Ectodermal cell (in vitro differentiated cells): ENCODE measurements at regions not wholly inside any gene's neighbourhood (a gene's known extent, or its start where the extent isn't known, plus 50 kb on each side); places are given as distances from the start of the nearest gene placed in this dataset.

Source experiments
- H3K27ac ChIP-seq: 2 replicates; pipeline ENCODE4 v1.7.0; 2013; ENCODE audit warnings: mild to moderate bottlenecking, low read depth, low read length; ENCODE audit not compliant: insufficient read depth, poor library complexity, severe bottlenecking
- H3K27me3 ChIP-seq: 2 replicates; pipeline ENCODE4 v1.7.0; 2013; ENCODE audit warnings: mild to moderate bottlenecking, low read length; ENCODE audit not compliant: insufficient read depth, control insufficient read depth, poor library complexity, severe bottlenecking
- H3K36me3 ChIP-seq: one replicate; pipeline ENCODE4 v1.7.0; 2013; ENCODE audit warnings: low read length; ENCODE audit not compliant: control insufficient read depth, insufficient read depth
- H3K4me1 ChIP-seq: one replicate; pipeline ENCODE4 v1.7.0; 2013; ENCODE audit warnings: low read length; ENCODE audit not compliant: control insufficient read depth, insufficient read depth
- H3K4me3 ChIP-seq: 2 replicates; pipeline ENCODE4 v1.7.0; 2013; ENCODE audit warnings: low read depth, low read length, control low read depth; ENCODE audit not compliant: insufficient read depth
- H3K9me3 ChIP-seq: 2 replicates; pipeline ENCODE4 v1.7.0; 2013; ENCODE audit warnings: mild to moderate bottlenecking, low read length, moderate library complexity; ENCODE audit not compliant: control insufficient read depth
- WGBS, 2 experiments: methylation state at CpG; one replicate each; pipeline ENCODE4 v1.1.7; 2013; ENCODE audit warnings: missing lambda C conversion rate in 2 of 2; 5-methylcytosine and 5-hydroxymethylcytosine counted together

GRCh38 chr11:8829556-8829955 is 81.4 kb upstream of the AKIP1 start:
- no peak overlapping the region for H3K4me3 ChIP-seq
- H3K4me1 ChIP-seq, result peaks cover 49% of the 10 kb centered on the region
- H3K9me3 ChIP-seq, result no peaks in the 10 kb centered on the region
- no peak overlapping the region for H3K27ac ChIP-seq
- no peaks in the 10 kb centered on the region for H3K27me3 ChIP-seq
- H3K36me3 ChIP-seq, result no peaks in the 10 kb centered on the region
- 90 to 91% methylated on average over 8 of the region's 8 CpGs for WGBS, 2 experiments

GRCh38 chr11:8830641-8831040 is 80.3 kb upstream of the AKIP1 start:
- H3K36me3 ChIP-seq, result no peaks in the 10 kb centered on the region
- no peak overlapping the region for H3K4me3 ChIP-seq
- H3K27me3 ChIP-seq, result no peaks in the 10 kb centered on the region
- 82 to 88% methylated on average over 3 of the region's 3 CpGs for WGBS, 2 experiments
- H3K4me1 ChIP-seq, result peaks cover 45% of the 10 kb centered on the region
- H3K27ac ChIP-seq, result no peak overlapping the region
- H3K9me3 ChIP-seq, result no peaks in the 10 kb centered on the region

- Histone ChIP-seq H3K27me3 (no peaks in the 10 kb centered on the region), H3K36me3 (no peaks in the 10 kb centered on the region), H3K4me3 (no peak overlapping the region), H3K9me3 (no peaks in the 10 kb centered on the region), H3K4me1 (peaks cover 34% of the 10 kb centered on the region), H3K27ac (no peak overlapping the region)
- 75 to 83% methylated on average over 9 of the region's 9 CpGs for WGBS, 2 experiments
Observed at GRCh38 chr11:8831861-8832260, 79.1 kb upstream of the AKIP1 start.

- H3K4me3 ChIP-seq, result no peak overlapping the region
- peaks cover 25% of the 10 kb centered on the region for H3K4me1 ChIP-seq
- H3K27ac ChIP-seq, result peak overlapping the region; percentile 65
- no peaks in the 10 kb centered on the region for H3K27me3 ChIP-seq
- 66% methylated on average over 9 of the region's 9 CpGs for WGBS, 2 experiments
- H3K36me3 ChIP-seq, result no peaks in the 10 kb centered on the region
- H3K9me3 ChIP-seq, result no peaks in the 10 kb centered on the region
Observed at GRCh38 chr11:8832571-8833260, 78.3 kb upstream of the AKIP1 start.

- WGBS, 2 experiments, result 88 to 89% methylated on average over 4 of the region's 4 CpGs
- H3K27ac ChIP-seq, result no peak overlapping the region
Observed at GRCh38 chr11:8833568-8834315, 77.2 kb upstream of the AKIP1 start.

GRCh38 chr11:8834379-8834778 is 76.6 kb upstream of the AKIP1 start:
- 82 to 84% methylated on average over 5 of the region's 5 CpGs for WGBS, 2 experiments
- peaks cover 22% of the 10 kb centered on the region for H3K4me1 ChIP-seq

More at GRCh38 chr11:8833568-8834315, 77.2 kb upstream of the AKIP1 start:
- H3K9me3 ChIP-seq, result no peaks in the 10 kb centered on the region
- H3K4me3 ChIP-seq, result no peak overlapping the region
- H3K36me3 ChIP-seq, result no peaks in the 10 kb centered on the region
- H3K4me1 ChIP-seq, result peaks cover 25% of the 10 kb centered on the region
- H3K27me3 ChIP-seq, result no peaks in the 10 kb centered on the region

GRCh38 chr11:8838248-8838647 is 72.7 kb upstream of the AKIP1 start:
- 94% methylated on average over 7 of the region's 7 CpGs for WGBS, 2 experiments
- Histone ChIP-seq H3K27ac (no peak overlapping the region), H3K4me1 (peaks cover 27% of the 10 kb centered on the region), H3K27me3 (no peaks in the 10 kb centered on the region), H3K9me3 (no peaks in the 10 kb centered on the region), H3K4me3 (no peak overlapping the region), H3K36me3 (no peaks in the 10 kb centered on the region)

More at GRCh38 chr11:8834379-8834778, 76.6 kb upstream of the AKIP1 start:
- Histone ChIP-seq H3K27ac (no peak overlapping the region), H3K9me3 (no peaks in the 10 kb centered on the region), H3K27me3 (no peaks in the 10 kb centered on the region), H3K36me3 (no peaks in the 10 kb centered on the region), H3K4me3 (no peak overlapping the region)

- H3K27me3 ChIP-seq, result no peaks in the 10 kb centered on the region
- H3K36me3 ChIP-seq, result no peaks in the 10 kb centered on the region
- H3K4me1 ChIP-seq, result peaks cover 21% of the 10 kb centered on the region
- H3K4me3 ChIP-seq, result no peak overlapping the region
- peak overlapping the region; percentile 88 for H3K27ac ChIP-seq
- WGBS, 2 experiments, result 0% methylated on average over 1 of the region's 1 CpG
- no peaks in the 10 kb centered on the region for H3K9me3 ChIP-seq
Observed at GRCh38 chr11:8839306-8839956, 71.6 kb upstream of the AKIP1 start.

- Histone ChIP-seq H3K4me1 (peaks cover 24% of the 10 kb centered on the region), H3K27ac (peak overlapping the region; percentile 88), H3K4me3 (peak overlapping the region; percentile 13), H3K9me3 (no peaks in the 10 kb centered on the region), H3K27me3 (no peaks in the 10 kb centered on the region), H3K36me3 (no peaks in the 10 kb centered on the region)
- WGBS, 2 experiments, result 19 to 20% methylated on average over 8 of the region's 8 CpGs
Observed at GRCh38 chr11:8839957-8840945, 70.7 kb upstream of the AKIP1 start.
